ENCODE measurements at regions not wholly inside any gene's neighbourhood (a gene's known extent, or its start where the extent isn't known, plus 50 kb on each side); places are given as distances from the start of the nearest gene placed in this dataset.

- no peaks in the 10 kb centered on the region; a peak in 1 of 20 replicates for H3K4me1 ChIP-seq
- H3K4me2 ChIP-seq = no peak overlapping the region
- H3K4me3 ChIP-seq = no peak overlapping the region
- no peaks in the 10 kb centered on the region for H4K20me1 ChIP-seq
- H3K27me3 ChIP-seq = no peaks in the 10 kb centered on the region
- H3K9ac ChIP-seq = no peak overlapping the region
- H3K27ac ChIP-seq = no peak overlapping the region
- TF ChIP-seq Cebpa-rat (IDR thresholded peaks at IDR 0.05) = no peak
- H3K9me3 ChIP-seq (replicated peaks in 1 of 11) = peaks cover 8 to 18% (median 13%) of the 10 kb centered on the region in 11 experiments
- no peaks in the 10 kb centered on the region for H3K36me3 ChIP-seq
Observed at GRCh38 chr6:170028629-170029345, 262.1 kb downstream of the DLL1 start.

GRCh38 chr6:170027647-170028043 lies 263.2 kb downstream of the DLL1 start:
- Histone ChIP-seq H3K27me3 (no peaks in the 10 kb centered on the region), H3K9me3 (replicated peaks in 1 of 11) (peaks cover 0 to 17% (median 6%) of the 10 kb centered on the region in 11 experiments; a peak in 14 of 22 replicates), H3K4me2 (no peak overlapping the region), H3K9ac (no peak overlapping the region), H3K4me1 (no peaks in the 10 kb centered on the region), H3K36me3 (no peaks in the 10 kb centered on the region), H3K4me3 (no peak overlapping the region), H3K27ac (no peak overlapping the region), H4K20me1 (no peaks in the 10 kb centered on the region)
- no peak for TF ChIP-seq Cebpa-rat (IDR thresholded peaks at IDR 0.05)

GRCh38 chr6:170026751-170027646 lies 263.9 kb downstream of the DLL1 start:
- H3K27ac ChIP-seq = no peak overlapping the region
- no peak for TF ChIP-seq Cebpa-rat (IDR thresholded peaks at IDR 0.05)
- no peak overlapping the region for H3K4me2 ChIP-seq
- no peak overlapping the region for H3K9ac ChIP-seq
- H3K36me3 ChIP-seq = no peaks in the 10 kb centered on the region
- peaks cover 0 to 15% (median 6%) of the 10 kb centered on the region in 11 experiments; a peak in 8 of 22 replicates for H3K9me3 ChIP-seq (replicated peaks in 1 of 11)
- no peaks in the 10 kb centered on the region for H3K4me1 ChIP-seq
- H3K27me3 ChIP-seq = no peaks in the 10 kb centered on the region
- H4K20me1 ChIP-seq = no peaks in the 10 kb centered on the region
- no peak overlapping the region for H3K4me3 ChIP-seq

- H3K9me3 ChIP-seq (replicated peaks in 1 of 11) = peaks cover 0 to 15% (median 6%) of the 10 kb centered on the region in 11 experiments; a peak in 8 of 22 replicates
- no peak overlapping the region for H3K4me2 ChIP-seq
- H3K4me3 ChIP-seq = no peak overlapping the region
- H3K4me1 ChIP-seq = no peaks in the 10 kb centered on the region
- no peak overlapping the region for H3K27ac ChIP-seq
- no peak for TF ChIP-seq Cebpa-rat (IDR thresholded peaks at IDR 0.05)
- H3K9ac ChIP-seq = no peak overlapping the region
- no peaks in the 10 kb centered on the region for H4K20me1 ChIP-seq
- no peaks in the 10 kb centered on the region for H3K27me3 ChIP-seq
- no peaks in the 10 kb centered on the region for H3K36me3 ChIP-seq
Observed at GRCh38 chr6:170025935-170026750, 264.7 kb downstream of the DLL1 start.

- Histone ChIP-seq H3K9me3 (replicated peaks in 1 of 11) (peaks cover 0 to 15% (median 6%) of the 10 kb centered on the region in 11 experiments; a peak in 8 of 22 replicates), H3K36me3 (no peaks in the 10 kb centered on the region), H3K4me2 (no peak overlapping the region), H3K27ac (no peak overlapping the region), H3K27me3 (no peaks in the 10 kb centered on the region), H3K4me1 (no peaks in the 10 kb centered on the region), H3K4me3 (no peak overlapping the region), H4K20me1 (no peaks in the 10 kb centered on the region), H3K9ac (no peak overlapping the region)
- TF ChIP-seq Cebpa-rat (IDR thresholded peaks at IDR 0.05) = no peak
Observed at GRCh38 chr6:170025341-170025911, 265.5 kb downstream of the DLL1 start.

DNA sequence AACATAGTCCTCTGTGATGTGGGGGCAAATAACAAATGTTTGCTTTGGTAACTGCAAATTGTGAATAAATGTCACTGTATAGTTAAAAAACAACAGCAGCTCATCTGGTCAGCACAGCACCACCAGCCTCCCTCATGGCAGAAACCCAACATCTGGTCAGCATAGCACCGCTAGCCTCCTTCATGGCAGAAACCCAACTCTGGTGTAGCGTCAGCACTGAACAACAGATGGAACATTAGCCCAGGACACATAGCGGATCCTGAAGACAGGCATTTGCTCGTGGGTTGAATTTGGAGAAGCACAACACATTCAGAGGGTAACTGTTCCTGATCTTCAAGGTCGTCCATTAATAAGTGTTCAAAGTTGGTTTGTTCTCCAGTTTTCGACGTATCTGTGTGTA lies 265.9 kb downstream of the DLL1 start:
- H3K4me3 ChIP-seq = no peak overlapping the region
- H3K27ac ChIP-seq = no peak overlapping the region
- no peaks in the 10 kb centered on the region for H4K20me1 ChIP-seq
- peaks cover 0 to 15% (median 6%) of the 10 kb centered on the region in 11 experiments; a peak in 8 of 22 replicates for H3K9me3 ChIP-seq (replicated peaks in 1 of 11)
- no peak overlapping the region for H3K9ac ChIP-seq
- H3K36me3 ChIP-seq = no peaks in the 10 kb centered on the region
- H3K4me1 ChIP-seq = 0 out of 20 replicates have a peak, but pooled peaks cover 0 to under 1% (median 0%) of the 10 kb centered on the region in 10 experiments
- TF ChIP-seq Cebpa-rat (IDR thresholded peaks at IDR 0.05) = no peak
- no peaks in the 10 kb centered on the region for H3K27me3 ChIP-seq
- H3K4me2 ChIP-seq = no peak overlapping the region

DNA sequence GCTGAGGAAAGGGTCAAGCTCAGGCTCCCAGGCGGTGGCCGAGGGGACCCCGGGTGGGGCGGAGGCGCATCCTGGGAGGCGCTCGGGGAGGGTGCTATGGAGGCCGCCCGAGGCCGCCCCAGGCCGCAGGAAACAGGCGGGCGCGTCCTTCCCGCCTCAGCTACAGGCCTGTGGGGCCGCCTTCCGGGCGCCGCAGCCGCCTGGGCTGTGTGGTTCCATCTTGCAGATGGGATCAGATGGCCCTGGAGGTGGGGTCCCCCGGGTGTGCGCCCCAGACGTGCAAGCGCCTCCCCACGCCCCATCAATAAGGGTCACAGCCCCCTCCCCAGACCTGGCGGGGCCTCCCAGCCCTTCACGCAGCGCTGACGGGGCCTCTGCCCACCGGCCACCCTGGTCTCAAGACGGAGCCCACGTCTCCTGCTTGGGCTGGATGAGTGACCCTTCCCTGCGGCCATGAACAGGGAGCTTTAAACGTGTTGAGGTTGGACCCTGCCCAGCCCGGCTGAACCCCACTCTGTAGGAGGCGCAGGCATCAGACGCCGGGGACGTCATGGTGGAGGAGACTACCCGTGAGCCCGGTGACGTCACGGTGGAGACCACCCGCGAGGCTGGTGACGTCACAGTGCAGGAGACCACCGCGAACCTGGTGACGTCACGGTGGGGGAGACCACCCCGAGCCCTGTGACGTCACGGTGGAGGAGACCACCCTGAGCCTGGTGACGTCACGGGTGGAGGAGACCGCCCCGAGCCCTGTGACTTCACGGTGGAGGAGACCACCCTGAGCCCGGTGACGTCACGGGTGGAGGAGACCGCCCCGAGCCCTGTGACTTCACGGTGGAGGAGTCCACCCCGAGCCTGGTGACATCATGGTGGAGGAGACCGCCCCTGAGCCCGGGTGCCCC lies 267.0 kb downstream of the DLL1 start:
- peaks cover 0 to 11% (median 0%) of the 10 kb centered on the region in 10 experiments; a peak in 5 of 20 replicates for H3K4me1 ChIP-seq
- no peaks in the 10 kb centered on the region for H4K20me1 ChIP-seq
- H3K27me3 ChIP-seq = no peaks in the 10 kb centered on the region
- H3K36me3 ChIP-seq = no peaks in the 10 kb centered on the region
- no peak overlapping the region for H3K27ac ChIP-seq
- H3K4me2 ChIP-seq = no peak overlapping the region
- no peak overlapping the region for H3K4me3 ChIP-seq
- no peak overlapping the region for H3K9ac ChIP-seq
- H3K9me3 ChIP-seq (replicated peaks in 1 of 11) = peaks cover 0 to 15% (median 6%) of the 10 kb centered on the region in 11 experiments; a peak in 8 of 22 replicates
- no peak for TF ChIP-seq Cebpa-rat (IDR thresholded peaks at IDR 0.05)
